Liver (tissue), 8 donors: ENCODE measurements at regions not wholly inside any gene's neighbourhood (a gene's known extent, or its start where the extent isn't known, plus 50 kb on each side); places are given as distances from the start of the nearest gene placed in this dataset.

Experiments used
- DNase-seq: peaks from one replicate; pipeline ENCODE4 v3.0.0-alpha.2; 2017; ENCODE audit warnings: low spot score
- H3K27ac ChIP-seq, 2 donors: one replicate each; pipeline ENCODE4 v1.7.0; 2013; ENCODE audit warnings: inconsistent platforms in 2 of 2, low read length in 2 of 2, control low read depth in 1 of 2, low read depth in 1 of 2, mild to moderate bottlenecking in 1 of 2
- H3K27me3 ChIP-seq, 4 donors: one replicate each; pipeline versions ENCODE4 v1.6.1 to v1.7.0; 2013; ENCODE audit warnings: low read length in 3 of 4, inconsistent platforms in 1 of 4, mild to moderate bottlenecking in 1 of 4, moderate library complexity in 1 of 4; ENCODE audit not compliant: control insufficient read depth in 4 of 4, insufficient read depth in 4 of 4
- H3K36me3 ChIP-seq, 4 donors: one replicate each; pipeline versions ENCODE4 v1.6.1 to v1.7.0; 2013; ENCODE audit warnings: low read length in 3 of 4, mild to moderate bottlenecking in 3 of 4, low read depth in 1 of 4, moderate library complexity in 1 of 4; ENCODE audit not compliant: control insufficient read depth in 4 of 4, insufficient read depth in 3 of 4
- H3K4me1 ChIP-seq, 4 donors: one replicate each; pipeline versions ENCODE4 v1.6.1 to v1.7.0; 2013; ENCODE audit warnings: low read length in 3 of 4, mild to moderate bottlenecking in 3 of 4, moderate library complexity in 1 of 4; ENCODE audit not compliant: control insufficient read depth in 4 of 4, insufficient read depth in 4 of 4
- H3K4me3 ChIP-seq, 3 donors: one replicate each; pipeline versions ENCODE4 v1.6.1 to v1.7.0; 2013; ENCODE audit warnings: low read length in 3 of 3, control low read depth in 1 of 3, low read depth in 1 of 3, mild to moderate bottlenecking in 1 of 3
- H3K9ac ChIP-seq, 2 donors: one replicate each; pipeline ENCODE4 v1.7.0; 2013; ENCODE audit warnings: low read length in 2 of 2, mild to moderate bottlenecking in 2 of 2, moderate library complexity in 2 of 2, control low read depth in 1 of 2, low read depth in 1 of 2
- H3K9me3 ChIP-seq, 4 donors: one replicate each; pipeline versions ENCODE4 v1.6.1 to v1.7.0; 2013; ENCODE audit warnings: low read length in 3 of 4; ENCODE audit not compliant: control insufficient read depth in 4 of 4
- ATF3 ChIP-seq: IDR thresholded peaks from 2 replicates; pipeline ENCODE4 v1.6.1; 2016; ENCODE audit warnings: antibody characterized with exemption
- CTCF ChIP-seq: fragments of 150-350 bp; IDR thresholded peaks from 2 replicates; pipeline ENCODE4 v1.5.1; 2017; ENCODE audit warnings: improper control_type of control experiment, low read depth, low read length; ENCODE audit not compliant: missing input control
- EGR1 ChIP-seq, 2 donors: IDR thresholded peaks; 2 replicates each; pipeline ENCODE4 v1.6.1; 2016 to 2018; ENCODE audit warnings: antibody characterized with exemption in 2 of 2, low read depth in 2 of 2
- FOXA1 ChIP-seq: IDR thresholded peaks from 2 replicates; pipeline ENCODE4 v1.6.1; 2016; ENCODE audit warnings: antibody characterized with exemption
- FOXA2 ChIP-seq: IDR thresholded peaks from 2 replicates; pipeline ENCODE4 v1.6.1; 2016; ENCODE audit warnings: antibody characterized with exemption
- GABPA ChIP-seq, 2 donors: IDR thresholded peaks in 1 of 2; conservative IDR thresholded peaks in 1 of 2; 2 replicates each; pipeline ENCODE4 v1.6.1; 2016; ENCODE audit warnings: antibody characterized with exemption in 2 of 2, mild to moderate bottlenecking in 1 of 2, moderate library complexity in 1 of 2
- HNF4G ChIP-seq: IDR thresholded peaks from 2 replicates; pipeline ENCODE4 v1.6.1; 2016; ENCODE audit warnings: antibody characterized with exemption
- JUND ChIP-seq, 2 donors: IDR thresholded peaks; 2 replicates each; pipeline ENCODE4 v1.6.1; 2016; ENCODE audit warnings: antibody characterized with exemption in 2 of 2
- MAX ChIP-seq: IDR thresholded peaks from 2 replicates; pipeline ENCODE4 v1.6.1; 2016; ENCODE audit warnings: antibody characterized with exemption
- NR2F2 ChIP-seq: IDR thresholded peaks from 2 replicates; pipeline ENCODE4 v1.6.1; 2016; ENCODE audit warnings: antibody characterized with exemption
- RAD21 ChIP-seq, 2 donors: IDR thresholded peaks; 2 replicates each; pipeline ENCODE4 v1.6.1; 2016; ENCODE audit warnings: antibody characterized with exemption in 2 of 2, mild to moderate bottlenecking in 2 of 2
- RXRA ChIP-seq, 2 donors: IDR thresholded peaks; 2 replicates each; pipeline ENCODE4 v1.6.1; 2017 to 2018; ENCODE audit warnings: antibody characterized with exemption in 2 of 2, mild to moderate bottlenecking in 1 of 2
- SP1 ChIP-seq: IDR thresholded peaks from 2 replicates; pipeline ENCODE4 v1.6.1; 2018; ENCODE audit warnings: antibody characterized with exemption, mild to moderate bottlenecking
- TAF1 ChIP-seq: conservative IDR thresholded peaks from 2 replicates; pipeline ENCODE4 v1.6.1; 2016; ENCODE audit warnings: antibody characterized with exemption, mild to moderate bottlenecking
- YY1 ChIP-seq: IDR thresholded peaks from 2 replicates; pipeline ENCODE4 v1.6.1; 2016; ENCODE audit warnings: antibody characterized with exemption, mild to moderate bottlenecking
- WGBS: extraction: QIAGEN DNeasy Blood & Tissue Kit; methylation state at CpG from one replicate; pipeline ENCODE4 v1.1.7; 2013; 5-methylcytosine and 5-hydroxymethylcytosine counted together
- donor health status: healthy.
- donor health status: healthy.
- donor health status: healthy.
- donor health status: healthy.
- donor health status: healthy.

GRCh38 chr3:159635047-159635641 is 353.5 kb upstream of the IL12A start (continued):
- TF ChIP-seq GABPA (IDR thresholded peaks at IDR 0.05 in 1 of 2, conservative IDR thresholded peaks at IDR 0.05 in 1 of 2) = no peak
- peak; percentile 66 for TF ChIP-seq YY1
- TF ChIP-seq EGR1 (IDR thresholded peaks at IDR 0.05; ENCODE audit: low read depth in 2 of 2) = no peak

GRCh38 chr3:159637883-159638542 is 350.6 kb upstream of the IL12A start:
- 93% methylated on average over 2 of the region's 2 CpGs for WGBS

GRCh38 chr3:159640225-159640624 is 348.4 kb upstream of the IL12A start:
- TF ChIP-seq YY1 (no peak), RAD21 (IDR thresholded peaks at IDR 0.05) (no peak)
- H3K27ac ChIP-seq = no peak overlapping the region
- WGBS = 92% methylated on average over 4 of the region's 4 CpGs

More at GRCh38 chr3:159637883-159638542, 350.6 kb upstream of the IL12A start:
- Histone ChIP-seq H3K4me3 (no peak overlapping the region), H3K27me3 (no peaks in the 10 kb centered on the region), H3K4me1 (peaks cover 6 to 14% (median 10%) of the 10 kb centered on the region in 4 donors), H3K27ac (no peak overlapping the region), H3K9ac (no peak overlapping the region), H3K36me3 (no peaks in the 10 kb centered on the region), H3K9me3 (no peaks in the 10 kb centered on the region)
- no peak for DNase-seq
- TF ChIP-seq ATF3 = no peak
- no peak for TF ChIP-seq MAX

GRCh38 chr3:159643406-159643805 is 345.2 kb upstream of the IL12A start:
- no peak overlapping the region for H3K4me3 ChIP-seq
- no peaks in the 10 kb centered on the region for H3K36me3 ChIP-seq
- H3K9ac ChIP-seq = no peak overlapping the region
- peaks cover 0 to 3% (median 0%) of the 10 kb centered on the region in 4 donors for H3K4me1 ChIP-seq
- no peaks in the 10 kb centered on the region for H3K27me3 ChIP-seq
- no peaks in the 10 kb centered on the region for H3K9me3 ChIP-seq
- no peak for DNase-seq
- TF ChIP-seq TAF1 (no peak), JUND (IDR thresholded peaks at IDR 0.05) (no peak), FOXA1 (no peak), RAD21 (IDR thresholded peaks at IDR 0.05) (no peak), HNF4G (no peak)
- no peak overlapping the region for H3K27ac ChIP-seq

More at GRCh38 chr3:159640225-159640624, 348.4 kb upstream of the IL12A start:
- no peak overlapping the region for H3K4me3 ChIP-seq
- no peaks in the 10 kb centered on the region for H3K9me3 ChIP-seq
- peaks cover 0 to 3% (median 2%) of the 10 kb centered on the region in 4 donors for H3K4me1 ChIP-seq
- DNase-seq = no peak
- H3K36me3 ChIP-seq = no peaks in the 10 kb centered on the region
- no peak overlapping the region for H3K9ac ChIP-seq
- H3K27me3 ChIP-seq = no peaks in the 10 kb centered on the region

- Histone ChIP-seq H3K27me3 (no peaks in the 10 kb centered on the region), H3K27ac (no peak overlapping the region), H3K9me3 (no peaks in the 10 kb centered on the region), H3K4me3 (no peak overlapping the region), H3K36me3 (no peaks in the 10 kb centered on the region), H3K4me1 (no peaks in the 10 kb centered on the region), H3K9ac (no peak overlapping the region)
- WGBS = 91% methylated on average over 1 of the region's 1 CpG
- DNase-seq = no peak
- TF ChIP-seq ATF3 (no peak), YY1 (no peak), SP1 (no peak), HNF4G (no peak), FOXA2 (no peak), GABPA (IDR thresholded peaks at IDR 0.05 in 1 of 2, conservative IDR thresholded peaks at IDR 0.05 in 1 of 2) (no peak), MAX (no peak), FOXA1 (no peak), RAD21 (IDR thresholded peaks at IDR 0.05) (no peak), RXRA (IDR thresholded peaks at IDR 0.05) (no peak), CTCF (no peak), NR2F2 (no peak), JUND (IDR thresholded peaks at IDR 0.05) (no peak)
Observed at GRCh38 chr3:159645874-159646273, 342.8 kb upstream of the IL12A start.
